Transverse colon (tissue), 4 donors: ENCODE measurements at regions not wholly inside any gene's neighbourhood (a gene's known extent, or its start where the extent isn't known, plus 50 kb on each side); places are given as distances from the start of the nearest gene placed in this dataset.

Source experiments
- EP300 ChIP-seq: sonication (generic); formaldehyde crosslinking; IDR thresholded peaks from one replicate; pipeline ENCODE4 v1.6.1; 2017; ENCODE audit warnings: antibody characterized with exemption, low read depth
- POLR2A ChIP-seq: fragments of 450-650 bp; IDR thresholded peaks from one replicate; pipeline ENCODE4 v1.6.1; 2016; ENCODE audit warnings: antibody characterized with exemption, mild to moderate bottlenecking, moderate library complexity
- POLR2AphosphoS5 ChIP-seq, 3 donors: sonication (generic); formaldehyde crosslinking; IDR thresholded peaks; one replicate each; pipeline ENCODE4 v1.6.1; 2016; ENCODE audit warnings: antibody characterized with exemption in 3 of 3
- TF ChIP-seq, protein P1 (sequence below), 5 experiments: fragments of 200-600 bp in 3 of 5; fragments of 450-650 bp in 2 of 5; sonication (generic) in 3 of 5; IDR thresholded peaks; 1 replicate in 2 of 5; 2 replicates in 3 of 5; pipeline ENCODE4 v1.5.1; 2016 to 2017; ENCODE audit warnings: antibody characterized with exemption in 5 of 5, inconsistent platforms in 3 of 5, mild to moderate bottlenecking in 2 of 5, moderate library complexity in 1 of 5

DNA sequence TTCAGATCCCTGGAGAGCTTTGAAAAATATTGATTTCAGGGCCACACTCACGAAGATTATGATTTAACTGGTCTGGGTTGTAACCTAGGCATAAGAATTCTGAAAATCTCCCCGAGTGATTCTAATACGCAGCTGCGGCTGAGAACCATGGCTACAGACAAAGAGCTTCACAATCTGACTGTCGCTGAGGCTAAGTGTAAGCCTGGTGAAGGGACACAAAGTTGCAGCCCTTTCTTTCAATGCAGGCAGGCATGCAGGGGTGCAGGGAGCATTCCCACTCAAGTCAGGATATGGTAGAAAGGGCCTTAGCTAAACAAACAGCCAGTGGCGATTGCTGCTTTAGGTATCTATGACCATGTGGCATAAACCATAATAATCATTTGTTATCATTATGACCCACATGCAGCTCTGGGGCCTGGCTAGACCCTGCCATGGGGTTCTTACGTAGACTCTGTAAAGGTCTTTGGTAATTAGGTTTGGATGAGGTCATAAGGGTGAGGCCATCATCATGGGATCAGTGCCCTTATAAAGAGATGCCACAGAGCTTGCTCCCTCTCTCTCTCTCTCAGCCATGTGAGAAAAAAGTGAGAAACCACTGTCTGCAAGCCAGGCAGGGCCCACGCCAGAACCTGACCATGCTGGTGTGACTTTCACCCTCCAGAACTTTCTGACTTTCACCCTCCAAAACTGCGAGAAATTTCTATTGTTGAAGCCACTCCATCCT, 88.4 kb upstream of the LANCL2 start:
- TF ChIP-seq, protein P1, sequence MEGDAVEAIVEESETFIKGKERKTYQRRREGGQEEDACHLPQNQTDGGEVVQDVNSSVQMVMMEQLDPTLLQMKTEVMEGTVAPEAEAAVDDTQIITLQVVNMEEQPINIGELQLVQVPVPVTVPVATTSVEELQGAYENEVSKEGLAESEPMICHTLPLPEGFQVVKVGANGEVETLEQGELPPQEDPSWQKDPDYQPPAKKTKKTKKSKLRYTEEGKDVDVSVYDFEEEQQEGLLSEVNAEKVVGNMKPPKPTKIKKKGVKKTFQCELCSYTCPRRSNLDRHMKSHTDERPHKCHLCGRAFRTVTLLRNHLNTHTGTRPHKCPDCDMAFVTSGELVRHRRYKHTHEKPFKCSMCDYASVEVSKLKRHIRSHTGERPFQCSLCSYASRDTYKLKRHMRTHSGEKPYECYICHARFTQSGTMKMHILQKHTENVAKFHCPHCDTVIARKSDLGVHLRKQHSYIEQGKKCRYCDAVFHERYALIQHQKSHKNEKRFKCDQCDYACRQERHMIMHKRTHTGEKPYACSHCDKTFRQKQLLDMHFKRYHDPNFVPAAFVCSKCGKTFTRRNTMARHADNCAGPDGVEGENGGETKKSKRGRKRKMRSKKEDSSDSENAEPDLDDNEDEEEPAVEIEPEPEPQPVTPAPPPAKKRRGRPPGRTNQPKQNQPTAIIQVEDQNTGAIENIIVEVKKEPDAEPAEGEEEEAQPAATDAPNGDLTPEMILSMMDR (IDR thresholded peaks at IDR 0.05): no peak
- TF ChIP-seq POLR2AphosphoS5 (IDR thresholded peaks at IDR 0.05) (no peak), EP300 (no peak), POLR2A (no peak)
